ENCODE measurements at regions not wholly inside any gene's neighbourhood (a gene's known extent, or its start where the extent isn't known, plus 50 kb on each side); places are given as distances from the start of the nearest gene placed in this dataset.

GRCh38 chr2:102950371-102950946 lies 188.6 kb downstream of the TMEM182 start:
- TF ChIP-seq CTCF (IDR thresholded peaks at IDR 0.05; ENCODE audit: unreplicated experiment): no peak
- H3K27me3 Mint-ChIP-seq: no peaks in the 10 kb centered on the region
- H3K4me3 Mint-ChIP-seq (ENCODE audit: low read depth): no peak overlapping the region
- no peaks in the 10 kb centered on the region for H3K9me3 Mint-ChIP-seq (ENCODE audit: low read depth)
- H3K36me3 Mint-ChIP-seq (ENCODE audit: insufficient read depth): no peaks in the 10 kb centered on the region
- H3K27ac Mint-ChIP-seq: no peak overlapping the region
- no peak for DNase-seq (ENCODE audit: low spot score, unreplicated experiment)
- H3K4me1 Mint-ChIP-seq (ENCODE audit: low read depth): no peaks in the 10 kb centered on the region

GRCh38 chr2:102951249-102951648 lies 189.4 kb downstream of the TMEM182 start:
- TF ChIP-seq CTCF (IDR thresholded peaks at IDR 0.05; ENCODE audit: unreplicated experiment): no peak
- no peak for DNase-seq (ENCODE audit: low spot score, unreplicated experiment)
- H3K27ac Mint-ChIP-seq: no peak overlapping the region
- no peaks in the 10 kb centered on the region for H3K4me1 Mint-ChIP-seq (ENCODE audit: low read depth)
- H3K4me3 Mint-ChIP-seq (ENCODE audit: low read depth): no peak overlapping the region
- no peaks in the 10 kb centered on the region for H3K27me3 Mint-ChIP-seq
- no peaks in the 10 kb centered on the region for H3K36me3 Mint-ChIP-seq (ENCODE audit: insufficient read depth)
- no peaks in the 10 kb centered on the region for H3K9me3 Mint-ChIP-seq (ENCODE audit: low read depth)

GRCh38 chr2:102967451-102967850 lies 205.6 kb downstream of the TMEM182 start:
- DNase-seq (ENCODE audit: low spot score, unreplicated experiment): no peak
- Mint-ChIP-seq H3K27me3 (no peaks in the 10 kb centered on the region), H3K4me1 (ENCODE audit: low read depth) (no peaks in the 10 kb centered on the region), H3K27ac (no peak overlapping the region), H3K4me3 (ENCODE audit: low read depth) (no peak overlapping the region), H3K9me3 (ENCODE audit: low read depth) (no peaks in the 10 kb centered on the region), H3K36me3 (ENCODE audit: insufficient read depth) (no peaks in the 10 kb centered on the region)
- no peak for TF ChIP-seq CTCF (IDR thresholded peaks at IDR 0.05; ENCODE audit: unreplicated experiment)

GRCh38 chr2:102968375-102968774 lies 206.5 kb downstream of the TMEM182 start:
- no peak for DNase-seq (ENCODE audit: low spot score, unreplicated experiment)
- Mint-ChIP-seq H3K9me3 (ENCODE audit: low read depth) (no peaks in the 10 kb centered on the region), H3K4me1 (ENCODE audit: low read depth) (no peaks in the 10 kb centered on the region), H3K27me3 (no peaks in the 10 kb centered on the region), H3K36me3 (ENCODE audit: insufficient read depth) (no peaks in the 10 kb centered on the region), H3K27ac (no peak overlapping the region), H3K4me3 (ENCODE audit: low read depth) (no peak overlapping the region)
- no peak for TF ChIP-seq CTCF (IDR thresholded peaks at IDR 0.05; ENCODE audit: unreplicated experiment)

- H3K4me3 Mint-ChIP-seq (ENCODE audit: low read depth): no peak overlapping the region
Measured at GRCh38 chr2:102971701-102972100, 209.9 kb downstream of the TMEM182 start.

More at GRCh38 chr2:102971701-102972100, 209.9 kb downstream of the TMEM182 start:
- Mint-ChIP-seq H3K9me3 (ENCODE audit: low read depth) (no peaks in the 10 kb centered on the region), H3K27me3 (peaks cover 2% of the 10 kb centered on the region), H3K27ac (no peak overlapping the region), H3K4me1 (ENCODE audit: low read depth) (no peaks in the 10 kb centered on the region), H3K36me3 (ENCODE audit: insufficient read depth) (no peaks in the 10 kb centered on the region)
- TF ChIP-seq CTCF (IDR thresholded peaks at IDR 0.05; ENCODE audit: unreplicated experiment): no peak
- DNase-seq (ENCODE audit: low spot score, unreplicated experiment): no peak
